Esophagus squamous epithelium (tissue), 5 donors: ENCODE measurements at regions not wholly inside any gene's neighbourhood (a gene's known extent, or its start where the extent isn't known, plus 50 kb on each side); places are given as distances from the start of the nearest gene placed in this dataset.

Source experiments
- DNase-seq: peaks from one replicate; lab custom pipeline; 2025; lab: John Stamatoyannopoulos, UW
- H3K27ac ChIP-seq, 4 donors: fragments of 200-600 bp; sonication (generic); one replicate each; pipeline ENCODE4 v1.5.1; 2016 to 2019; ENCODE audit warnings: mild to moderate bottlenecking in 1 of 4
- H3K27me3 ChIP-seq, 4 donors: fragments of 200-600 bp; sonication (generic); 1 replicate in 3 of 4; 2 replicates in 1 of 4; pipeline versions ENCODE4 v1.5.1 to v1.6.0; 2017 to 2021; ENCODE audit warnings: antibody characterized with exemption in 1 of 4
- H3K36me3 ChIP-seq, 3 donors: fragments of 200-600 bp; sonication (generic); one replicate each; pipeline ENCODE4 v1.5.1; 2016 to 2019
- H3K4me1 ChIP-seq, 3 donors: fragments of 200-600 bp; sonication (generic); one replicate each; pipeline ENCODE4 v1.5.1; 2017 to 2019
- H3K4me3 ChIP-seq, 4 donors: fragments of 200-600 bp; sonication (generic); 1 replicate in 3 of 4; 2 replicates in 1 of 4; pipeline ENCODE4 v1.5.1; 2016 to 2019; ENCODE audit warnings: mild to moderate bottlenecking in 2 of 4, moderate library complexity in 1 of 4
- H3K9me3 ChIP-seq, 3 donors: fragments of 200-600 bp; sonication (generic); one replicate each; pipeline ENCODE4 v1.5.1; 2016 to 2019
- POLR2A ChIP-seq, 4 donors: fragments of 450-650 bp; IDR thresholded peaks; one replicate each; pipeline ENCODE4 v1.6.1; 2017; ENCODE audit warnings: antibody characterized with exemption in 4 of 4, mild to moderate bottlenecking in 4 of 4, moderate library complexity in 3 of 4
- WGBS, 2 donors: methylation state at CpG; one replicate each; pipeline ENCODE4 v1.1.5; 2018; 5-methylcytosine and 5-hydroxymethylcytosine counted together
- intact Hi-C: fragments of 100-400 bp; cut with DNase I; formaldehyde crosslinking; loops from one replicate; pipeline ENCODE4 v1.15.0; 2022
- TF ChIP-seq, protein P1 (sequence below), 6 experiments: fragments of 450-650 bp in 4 of 6; fragments of 200-600 bp in 2 of 6; sonication (generic) in 2 of 6; IDR thresholded peaks; one replicate each; pipeline ENCODE4 v1.5.1; 2016 to 2019; ENCODE audit warnings: antibody characterized with exemption in 6 of 6, mild to moderate bottlenecking in 4 of 6, moderate library complexity in 4 of 6
- donor health status: DM: yes; HTN: yes; CAD: no.

DNA sequence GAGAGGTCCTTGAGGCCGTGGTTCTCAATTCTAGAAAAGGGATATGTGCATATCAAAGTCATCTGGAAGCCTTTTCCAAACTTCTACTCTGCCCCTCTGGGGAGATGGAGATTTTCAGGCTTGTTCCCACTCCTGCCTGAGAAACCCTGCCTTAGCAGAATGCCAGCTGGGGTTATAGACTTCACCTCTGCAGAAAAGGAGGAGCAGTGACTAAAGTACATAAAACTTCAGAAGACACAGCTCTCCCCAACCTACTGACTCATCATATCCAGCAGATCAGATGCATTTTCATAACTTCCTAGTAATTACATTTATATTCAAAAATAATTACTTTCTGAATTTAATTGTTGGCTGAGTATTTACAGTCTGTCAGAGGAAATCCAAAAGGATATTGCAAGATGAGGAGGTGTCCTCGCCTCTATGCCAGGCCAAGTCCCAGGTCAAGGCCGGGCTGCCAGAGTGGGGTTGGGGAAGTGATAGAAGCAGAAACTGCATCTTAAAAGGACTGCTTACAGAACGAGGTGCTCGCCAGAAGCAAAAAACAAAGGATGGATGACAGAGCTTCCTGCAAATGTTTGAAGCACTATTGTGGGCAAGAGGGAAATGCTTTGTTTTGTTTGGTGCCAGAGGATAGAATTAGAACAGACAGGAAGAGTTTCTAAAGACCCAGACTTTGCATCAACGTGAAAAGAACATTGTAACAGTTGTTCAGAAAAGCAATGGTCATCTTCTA, 75.6 kb upstream of the APCDD1 start:
- DNase-seq: no peak
- Histone ChIP-seq H3K27ac (peak overlapping the region in 1 of 4 donors; percentile 19), H3K4me3 (no peak overlapping the region), H3K4me1 (peaks cover 0 to 50% (median 11%) of the 10 kb centered on the region in 3 donors), H3K36me3 (no peaks in the 10 kb centered on the region), H3K27me3 (no peaks in the 10 kb centered on the region), H3K9me3 (no peaks in the 10 kb centered on the region)
- WGBS, 2 donors: 40 to 48% methylated on average over 6 of the region's 6 CpGs
- intact Hi-C loops: no loop called here
- TF ChIP-seq, protein P1, sequence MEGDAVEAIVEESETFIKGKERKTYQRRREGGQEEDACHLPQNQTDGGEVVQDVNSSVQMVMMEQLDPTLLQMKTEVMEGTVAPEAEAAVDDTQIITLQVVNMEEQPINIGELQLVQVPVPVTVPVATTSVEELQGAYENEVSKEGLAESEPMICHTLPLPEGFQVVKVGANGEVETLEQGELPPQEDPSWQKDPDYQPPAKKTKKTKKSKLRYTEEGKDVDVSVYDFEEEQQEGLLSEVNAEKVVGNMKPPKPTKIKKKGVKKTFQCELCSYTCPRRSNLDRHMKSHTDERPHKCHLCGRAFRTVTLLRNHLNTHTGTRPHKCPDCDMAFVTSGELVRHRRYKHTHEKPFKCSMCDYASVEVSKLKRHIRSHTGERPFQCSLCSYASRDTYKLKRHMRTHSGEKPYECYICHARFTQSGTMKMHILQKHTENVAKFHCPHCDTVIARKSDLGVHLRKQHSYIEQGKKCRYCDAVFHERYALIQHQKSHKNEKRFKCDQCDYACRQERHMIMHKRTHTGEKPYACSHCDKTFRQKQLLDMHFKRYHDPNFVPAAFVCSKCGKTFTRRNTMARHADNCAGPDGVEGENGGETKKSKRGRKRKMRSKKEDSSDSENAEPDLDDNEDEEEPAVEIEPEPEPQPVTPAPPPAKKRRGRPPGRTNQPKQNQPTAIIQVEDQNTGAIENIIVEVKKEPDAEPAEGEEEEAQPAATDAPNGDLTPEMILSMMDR (IDR thresholded peaks at IDR 0.05): no peak
- TF ChIP-seq POLR2A (IDR thresholded peaks at IDR 0.05): no peak

DNA sequence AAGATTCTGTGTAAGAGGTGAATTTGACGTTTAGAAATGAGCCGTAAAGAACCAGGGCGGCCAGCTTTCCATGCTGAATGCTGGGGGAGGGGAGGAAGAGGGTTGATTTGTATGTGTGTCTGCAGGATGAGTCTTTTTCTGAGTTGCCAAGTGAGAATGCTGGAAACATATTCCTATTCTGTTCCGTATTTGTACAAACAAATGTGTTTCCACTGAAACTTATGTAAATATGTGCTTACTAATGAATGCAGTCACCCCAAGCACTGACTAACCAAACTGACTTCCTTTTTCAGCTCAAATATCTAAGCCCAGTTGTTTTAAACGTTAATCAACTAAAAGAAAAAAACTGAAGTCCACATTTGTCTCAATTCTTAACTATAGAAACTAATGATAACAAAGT, 74.9 kb upstream of the APCDD1 start:
- TF ChIP-seq, protein P1 (IDR thresholded peaks at IDR 0.05): no peak
- no peak for TF ChIP-seq POLR2A (IDR thresholded peaks at IDR 0.05)
- DNase-seq: no peak
- Histone ChIP-seq H3K4me1 (peaks cover 0 to 43% (median 11%) of the 10 kb centered on the region in 3 donors), H3K27me3 (no peaks in the 10 kb centered on the region), H3K9me3 (no peaks in the 10 kb centered on the region), H3K27ac (peak overlapping the region in 1 of 4 donors; percentile 19), H3K4me3 (no peak overlapping the region), H3K36me3 (no peaks in the 10 kb centered on the region)
- intact Hi-C loops: no loop called here
- 50 to 51% methylated on average over 5 of the region's 5 CpGs for WGBS, 2 donors

DNA sequence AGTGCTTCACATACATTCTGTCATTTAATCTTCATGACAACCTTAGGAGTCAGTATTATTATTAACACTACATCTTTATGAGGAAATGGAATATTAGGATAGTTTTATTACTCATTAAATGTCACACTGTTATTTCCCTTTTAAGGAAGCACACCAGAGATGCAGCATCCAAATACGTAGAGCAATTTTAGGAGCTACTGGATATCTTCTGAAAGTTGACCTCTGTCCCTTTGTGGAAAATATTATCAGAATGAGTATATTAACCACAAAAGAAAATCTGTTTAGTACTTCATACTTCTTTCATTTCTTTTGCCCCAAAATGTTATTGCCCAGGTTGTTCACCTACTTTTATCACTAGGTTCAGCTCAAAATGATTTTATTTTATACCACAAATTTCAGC, 72.9 kb upstream of the APCDD1 start:
- no peaks in the 10 kb centered on the region for H3K36me3 ChIP-seq
- intact Hi-C loops: no loop called here
- no peak overlapping the region for H3K4me3 ChIP-seq
- DNase-seq: no peak
- no peaks in the 10 kb centered on the region for H3K9me3 ChIP-seq
- TF ChIP-seq, protein P1 (IDR thresholded peaks at IDR 0.05): no peak
- TF ChIP-seq POLR2A (IDR thresholded peaks at IDR 0.05): no peak
- WGBS, 2 donors: 79 to 80% methylated on average over 1 of the region's 1 CpG
- H3K4me1 ChIP-seq: peaks cover 0 to 28% (median 16%) of the 10 kb centered on the region in 3 donors
- no peaks in the 10 kb centered on the region for H3K27me3 ChIP-seq
- no peak overlapping the region for H3K27ac ChIP-seq

DNA sequence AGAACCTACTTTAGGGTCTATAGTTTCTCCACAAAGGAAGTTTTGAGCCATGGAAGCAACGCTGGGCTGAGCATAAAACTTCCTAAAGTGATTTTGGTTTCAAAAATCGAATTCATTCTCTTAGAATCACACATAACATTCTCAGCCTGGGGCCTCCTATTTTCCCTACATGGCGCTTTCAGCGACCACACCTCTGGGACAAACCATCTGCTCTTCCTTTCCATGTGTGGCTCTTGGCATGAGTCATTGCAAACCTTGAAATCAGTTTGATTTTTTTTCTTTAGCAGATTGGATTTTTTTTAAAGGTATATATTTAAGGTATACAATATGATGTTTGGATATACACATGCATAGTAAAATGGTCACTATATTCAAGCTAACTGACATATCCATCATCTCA, 72.5 kb upstream of the APCDD1 start:
- Histone ChIP-seq H3K9me3 (no peaks in the 10 kb centered on the region), H3K36me3 (no peaks in the 10 kb centered on the region), H3K27me3 (no peaks in the 10 kb centered on the region), H3K27ac (no peak overlapping the region), H3K4me1 (peaks cover 0 to 24% (median 16%) of the 10 kb centered on the region in 3 donors), H3K4me3 (no peak overlapping the region)
- intact Hi-C loops: no loop called here
- 27 to 69% methylated on average over 4 of the region's 4 CpGs for WGBS, 2 donors
- TF ChIP-seq POLR2A (IDR thresholded peaks at IDR 0.05): no peak
- TF ChIP-seq, protein P1 (IDR thresholded peaks at IDR 0.05): no peak
- DNase-seq: no peak

DNA sequence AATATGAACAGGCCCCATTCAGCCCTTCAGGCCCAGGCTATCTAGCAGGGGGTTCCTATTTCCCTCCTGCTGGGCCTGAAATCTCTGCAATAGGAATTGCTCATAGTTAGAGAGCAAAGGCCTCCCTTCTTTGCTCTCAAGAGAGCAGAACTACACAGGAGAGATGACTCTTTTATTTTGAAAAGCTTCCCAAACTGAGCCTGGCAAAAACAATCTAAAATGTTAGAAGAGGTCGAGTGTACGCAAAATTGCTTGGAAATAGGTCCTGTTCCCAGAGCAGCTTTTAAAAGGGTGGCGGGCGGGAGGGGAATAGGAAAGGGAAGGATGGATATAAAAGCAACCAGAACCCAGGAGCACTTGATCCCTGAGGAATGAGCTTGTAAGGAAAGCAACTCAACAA, 68.4 kb upstream of the APCDD1 start:
- Histone ChIP-seq H3K36me3 (no peaks in the 10 kb centered on the region), H3K27ac (no peak overlapping the region), H3K4me1 (peaks cover 0 to 5% (median 5%) of the 10 kb centered on the region in 3 donors), H3K27me3 (no peaks in the 10 kb centered on the region), H3K4me3 (no peak overlapping the region), H3K9me3 (no peaks in the 10 kb centered on the region)
- 83 to 95% methylated on average over 4 of the region's 4 CpGs for WGBS, 2 donors
- DNase-seq: no peak
- no peak for TF ChIP-seq POLR2A (IDR thresholded peaks at IDR 0.05)
- TF ChIP-seq, protein P1 (IDR thresholded peaks at IDR 0.05): no peak
- intact Hi-C loops: no loop called here
